Neural crest cell (in vitro differentiated cells): ENCODE measurements at regions not wholly inside any gene's neighbourhood (a gene's known extent, or its start where the extent isn't known, plus 50 kb on each side); places are given as distances from the start of the nearest gene placed in this dataset.

Experiments
- DNase-seq: peaks from one replicate; pipeline ENCODE4 v3.0.0; 2021; ENCODE audit warnings: low read depth, mixed read lengths, low spot score
- H3K27ac Mint-ChIP-seq: one replicate; pipeline ENCODE4 v1.8.0; 2021; ENCODE audit warnings: mild to moderate bottlenecking, mixed read lengths; ENCODE audit not compliant: unreplicated experiment
- H3K27me3 Mint-ChIP-seq: 2 replicates; pipeline ENCODE4 v1.8.0; 2021; ENCODE audit warnings: low read depth, mild to moderate bottlenecking, mixed read lengths
- H3K36me3 Mint-ChIP-seq: 2 replicates; pipeline ENCODE4 v1.8.0; 2021; ENCODE audit warnings: low read depth, mild to moderate bottlenecking, mixed read lengths
- H3K4me1 Mint-ChIP-seq: 2 replicates; pipeline ENCODE4 v1.8.0; 2021; ENCODE audit warnings: mixed read lengths
- H3K4me3 Mint-ChIP-seq: one replicate; pipeline ENCODE4 v1.8.0; 2021; ENCODE audit warnings: mild to moderate bottlenecking, mixed read lengths
- H3K9me3 Mint-ChIP-seq: 2 replicates; pipeline ENCODE4 v1.8.0; 2021; ENCODE audit warnings: mixed read lengths
- TF ChIP-seq, protein P1 (sequence below): fragments of 200-600 bp; sonication (generic); conservative IDR thresholded peaks from 2 replicates; pipeline ENCODE4 v1.5.0; 2021; ENCODE audit warnings: antibody characterized with exemption, mild to moderate bottlenecking

DNA sequence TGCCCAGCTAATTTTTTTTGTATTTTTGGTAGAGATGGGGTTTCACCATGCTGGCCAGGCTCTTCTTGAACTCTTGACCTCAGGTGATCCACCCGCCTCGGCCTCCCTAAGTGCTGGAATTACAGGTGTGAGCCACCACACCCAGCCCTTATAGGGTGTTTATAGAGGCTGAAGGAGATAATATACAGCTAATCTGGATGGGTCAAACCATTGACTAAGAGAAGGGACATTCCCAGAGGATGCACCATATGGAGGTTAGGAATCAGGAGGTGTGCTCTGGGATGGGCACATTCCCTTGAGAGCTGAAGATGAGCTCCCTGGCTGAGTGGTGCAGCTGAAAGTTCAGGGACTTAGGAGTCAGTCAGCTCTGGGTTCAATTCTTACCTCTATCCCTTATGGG is 68.3 kb upstream of the SHISA3 start:
- no peak for DNase-seq
- Mint-ChIP-seq H3K9me3 (peaks cover 3% of the 10 kb centered on the region), H3K4me3 (no peak overlapping the region), H3K4me1 (no peaks in the 10 kb centered on the region), H3K36me3 (no peaks in the 10 kb centered on the region), H3K27ac (no peak overlapping the region), H3K27me3 (peaks cover 2% of the 10 kb centered on the region)
- TF ChIP-seq, protein P1, sequence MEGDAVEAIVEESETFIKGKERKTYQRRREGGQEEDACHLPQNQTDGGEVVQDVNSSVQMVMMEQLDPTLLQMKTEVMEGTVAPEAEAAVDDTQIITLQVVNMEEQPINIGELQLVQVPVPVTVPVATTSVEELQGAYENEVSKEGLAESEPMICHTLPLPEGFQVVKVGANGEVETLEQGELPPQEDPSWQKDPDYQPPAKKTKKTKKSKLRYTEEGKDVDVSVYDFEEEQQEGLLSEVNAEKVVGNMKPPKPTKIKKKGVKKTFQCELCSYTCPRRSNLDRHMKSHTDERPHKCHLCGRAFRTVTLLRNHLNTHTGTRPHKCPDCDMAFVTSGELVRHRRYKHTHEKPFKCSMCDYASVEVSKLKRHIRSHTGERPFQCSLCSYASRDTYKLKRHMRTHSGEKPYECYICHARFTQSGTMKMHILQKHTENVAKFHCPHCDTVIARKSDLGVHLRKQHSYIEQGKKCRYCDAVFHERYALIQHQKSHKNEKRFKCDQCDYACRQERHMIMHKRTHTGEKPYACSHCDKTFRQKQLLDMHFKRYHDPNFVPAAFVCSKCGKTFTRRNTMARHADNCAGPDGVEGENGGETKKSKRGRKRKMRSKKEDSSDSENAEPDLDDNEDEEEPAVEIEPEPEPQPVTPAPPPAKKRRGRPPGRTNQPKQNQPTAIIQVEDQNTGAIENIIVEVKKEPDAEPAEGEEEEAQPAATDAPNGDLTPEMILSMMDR: no peak

DNA sequence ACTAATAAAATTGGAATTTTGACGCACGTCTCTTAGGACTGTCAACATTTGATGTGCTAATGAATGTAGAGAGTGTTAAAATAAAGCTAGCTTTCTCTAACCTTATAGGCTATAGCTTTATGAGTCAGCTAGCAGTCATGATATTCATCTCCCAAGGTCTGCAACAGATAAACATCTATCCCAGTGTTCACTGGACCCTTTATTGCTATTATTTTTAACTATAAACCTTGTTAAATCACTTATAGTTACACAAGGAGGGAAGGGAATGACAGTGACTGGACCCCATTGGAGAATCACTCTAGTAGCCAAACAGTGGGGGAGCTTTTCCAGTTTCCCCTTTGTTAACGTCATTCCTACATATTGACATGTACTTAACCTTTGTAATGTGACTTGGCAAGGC is 67.9 kb upstream of the SHISA3 start:
- DNase-seq: no peak
- H3K36me3 Mint-ChIP-seq: no peaks in the 10 kb centered on the region
- H3K9me3 Mint-ChIP-seq: peaks cover 3% of the 10 kb centered on the region
- TF ChIP-seq, protein P1: no peak
- H3K4me1 Mint-ChIP-seq: no peaks in the 10 kb centered on the region
- H3K4me3 Mint-ChIP-seq: no peak overlapping the region
- peaks cover 2% of the 10 kb centered on the region for H3K27me3 Mint-ChIP-seq
- H3K27ac Mint-ChIP-seq: no peak overlapping the region

DNA sequence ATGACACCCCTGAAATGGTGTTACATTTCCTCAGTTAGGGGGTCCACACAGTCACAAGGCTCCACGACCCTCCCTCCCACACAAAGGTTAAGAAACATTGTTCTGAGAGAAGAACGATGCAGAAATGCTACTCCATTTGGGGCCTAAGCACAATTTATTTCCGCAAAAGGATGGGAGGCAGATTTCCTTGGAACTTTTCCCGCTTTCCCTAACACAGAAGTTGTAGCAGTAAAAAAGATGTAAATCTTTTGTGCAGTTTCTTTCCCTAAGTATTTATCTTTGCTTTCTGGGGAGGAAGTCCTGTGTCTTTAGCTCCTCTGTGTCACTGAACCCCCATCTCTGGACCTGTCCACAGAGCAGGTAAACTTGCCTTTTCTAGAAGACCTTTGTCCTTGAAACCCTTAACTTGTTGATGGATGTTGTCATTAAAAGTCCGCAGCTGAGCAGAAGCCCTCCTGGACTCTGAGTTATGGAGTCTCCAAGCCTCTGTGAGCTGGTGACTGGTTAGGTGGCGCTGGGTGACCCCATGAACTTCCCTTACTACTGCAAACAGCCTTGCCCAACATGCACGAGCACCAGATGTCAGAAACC is 67.2 kb upstream of the SHISA3 start:
- H3K27ac Mint-ChIP-seq: no peak overlapping the region
- no peaks in the 10 kb centered on the region for H3K36me3 Mint-ChIP-seq
- peaks cover 3% of the 10 kb centered on the region for H3K9me3 Mint-ChIP-seq
- no peak overlapping the region for H3K4me3 Mint-ChIP-seq
- H3K4me1 Mint-ChIP-seq: no peaks in the 10 kb centered on the region
- DNase-seq: no peak
- H3K27me3 Mint-ChIP-seq: peaks cover 2% of the 10 kb centered on the region
- TF ChIP-seq, protein P1: no peak

DNA sequence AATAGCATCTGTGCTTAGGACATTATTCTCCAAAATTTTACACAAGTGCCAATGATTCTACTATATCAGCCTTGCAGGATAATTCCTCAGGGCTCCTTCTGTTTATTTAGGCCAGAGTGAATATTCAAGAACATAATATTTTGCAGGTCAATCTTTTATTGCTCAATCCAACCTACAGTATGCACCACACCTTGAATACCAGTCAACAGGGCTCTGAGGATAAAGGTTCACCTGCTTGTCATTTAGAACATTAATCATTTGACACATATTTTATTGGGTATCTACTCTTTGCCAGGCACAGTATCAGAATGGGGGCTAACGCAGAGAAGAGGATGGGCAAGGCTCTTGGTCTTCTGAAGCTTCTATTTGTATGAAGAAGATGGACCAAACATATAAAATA is 66.2 kb upstream of the SHISA3 start:
- Mint-ChIP-seq H3K36me3 (no peaks in the 10 kb centered on the region), H3K4me1 (no peaks in the 10 kb centered on the region), H3K27me3 (peaks cover 2% of the 10 kb centered on the region), H3K9me3 (peaks cover 3% of the 10 kb centered on the region), H3K27ac (no peak overlapping the region), H3K4me3 (no peak overlapping the region)
- TF ChIP-seq, protein P1: no peak
- DNase-seq: no peak

DNA sequence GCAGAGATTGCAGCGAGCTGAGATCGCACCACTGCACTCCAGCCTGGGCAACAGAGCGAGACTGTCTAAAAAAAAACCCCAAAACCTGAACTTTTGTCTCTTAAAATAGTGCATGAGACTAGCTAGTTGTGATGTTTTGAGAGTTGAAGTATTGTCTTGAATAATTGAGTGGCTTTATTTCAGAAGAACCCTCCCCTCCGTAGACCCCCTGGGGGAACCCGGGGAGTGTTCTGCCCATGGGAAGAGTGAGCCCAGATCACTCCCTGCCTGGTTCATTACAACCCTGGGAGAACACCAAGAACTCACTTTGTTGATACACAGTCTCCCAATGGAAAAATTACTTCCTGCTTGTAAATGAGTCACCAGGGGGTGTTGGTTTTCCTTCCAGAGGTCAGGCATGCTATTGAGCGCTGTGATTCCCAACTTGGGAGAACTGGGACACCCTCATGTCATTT is 65.3 kb upstream of the SHISA3 start:
- H3K36me3 Mint-ChIP-seq: no peaks in the 10 kb centered on the region
- TF ChIP-seq, protein P1: no peak
- H3K9me3 Mint-ChIP-seq: peaks cover 5% of the 10 kb centered on the region
- H3K4me1 Mint-ChIP-seq: no peaks in the 10 kb centered on the region
- H3K27ac Mint-ChIP-seq: no peak overlapping the region
- no peak for DNase-seq
- no peak overlapping the region for H3K4me3 Mint-ChIP-seq
- H3K27me3 Mint-ChIP-seq: no peaks in the 10 kb centered on the region
